HepG2 (cell line): ENCODE measurements at regions not wholly inside any gene's neighbourhood (a gene's known extent, or its start where the extent isn't known, plus 50 kb on each side); places are given as distances from the start of the nearest gene placed in this dataset.

Experiments
- ATAC-seq: fragments of 200-7000 bp; cut with Tn5 transposase; 3 replicates; pipeline ENCODE4 v1.9.1; 2020; ENCODE audit warnings: mild to moderate bottlenecking, moderate library complexity
- BruUV-seq: library from RNA; stranded (reverse); fragments of 400-500 nt; replicated peaks from 2 replicates; lab custom pipeline; 2021; lab: Mats Ljungman, UMichigan
- CTCF ChIA-PET: fragments of 300-600 bp; formaldehyde crosslinking; extraction: SDS; loops from one replicate; lab custom pipeline; 2021; ENCODE audit warnings: low total read pairs, inconsistent platforms, low intra/inter-chr PET ratio; lab: Yijun Ruan, JAX
- POLR2A ChIA-PET: fragments of 350-600 bp; sonication (Branson Sonifier 250); formaldehyde crosslinking; loops from one replicate; lab custom pipeline; 2020; ENCODE audit warnings: antibody characterized with exemption, inconsistent platforms; lab: Yijun Ruan, JAX
- DNase-seq: peaks from one replicate; pipeline ENCODE4 v3.0.0-alpha.2; 2015; ENCODE audit warnings: low spot score
- FAIRE-seq: peaks from 3 replicates; lab custom pipeline; 2011; peaks lifted over from hg19 to GRCh38; lab: Jason Lieb, UNC
- H2AFZ ChIP-seq: one replicate; pipeline ENCODE4 v1.6.1; 2011; ENCODE audit warnings: low read length, inconsistent platforms
- H3K27ac ChIP-seq: fragments of 300-600 bp; 3 replicates; pipeline ENCODE4 v1.8.0; 2011; ENCODE audit warnings: mixed run types, mild to moderate bottlenecking, mixed read lengths, low read length, inconsistent platforms; ENCODE audit not compliant: insufficient read depth; ENCODE audit errors: extremely low read length
- H3K27me3 ChIP-seq, 2 experiments: fragments of 200-600 bp in 1 of 2; 2 replicates in 1 of 2; 3 replicates in 1 of 2; pipeline versions ENCODE4 v1.6.0 to v1.8.0; 2011; ENCODE audit warnings: low read length in 2 of 2, mild to moderate bottlenecking in 2 of 2, moderate library complexity in 2 of 2, inconsistent platforms in 1 of 2; ENCODE audit not compliant: insufficient read depth in 2 of 2, control insufficient read depth in 1 of 2
- H3K36me3 ChIP-seq, 2 experiments: fragments of 200-600 bp in 1 of 2; replicated peaks in 1 of 2; 2 replicates in 1 of 2; 3 replicates in 1 of 2; pipeline versions ENCODE4 v1.5.1 to v1.8.0; 2011; ENCODE audit warnings: low read length in 2 of 2, inconsistent platforms in 1 of 2; ENCODE audit not compliant: insufficient read depth in 2 of 2, control insufficient read depth in 1 of 2
- H3K4me1 ChIP-seq: 2 replicates; pipeline ENCODE4 v1.5.1; 2012; ENCODE audit warnings: low read length, inconsistent platforms; ENCODE audit not compliant: insufficient read depth
- H3K4me2 ChIP-seq: 2 replicates; pipeline ENCODE4 v1.6.0; 2011; ENCODE audit warnings: low read depth, low read length, inconsistent platforms
- H3K4me3 ChIP-seq, 3 experiments: fragments of 200-600 bp in 1 of 3; sonication (generic), shearing (Covaris generic) in 1 of 3; replicated peaks in 1 of 3; 2 replicates each; pipeline ENCODE4 v1.5.1; 2011 to 2016; ENCODE audit warnings: low read length in 3 of 3, inconsistent platforms in 2 of 3, low read depth in 2 of 3, mild to moderate bottlenecking in 2 of 3, control low read depth in 1 of 3, mixed read lengths in 1 of 3; ENCODE audit not compliant: insufficient read depth in 1 of 3
- H3K79me2 ChIP-seq: one replicate; pipeline ENCODE4 v1.6.1; 2011; ENCODE audit warnings: low read length, inconsistent platforms; ENCODE audit not compliant: insufficient read depth
- H3K9ac ChIP-seq: 2 replicates; pipeline ENCODE4 v1.6.0; 2011; ENCODE audit warnings: mild to moderate bottlenecking, low read depth, low read length, inconsistent platforms; ENCODE audit not compliant: insufficient read depth
- H3K9me3 ChIP-seq: 2 replicates; pipeline ENCODE4 v1.5.1; 2012; ENCODE audit warnings: mild to moderate bottlenecking, low read length
- H4K20me1 ChIP-seq: 2 replicates; pipeline ENCODE4 v1.6.0; 2011; ENCODE audit warnings: inconsistent platforms, mild to moderate bottlenecking, low read length, moderate library complexity; ENCODE audit not compliant: insufficient read depth
- ARHGAP35 ChIP-seq: sonication (generic); formaldehyde crosslinking; IDR thresholded peaks from 2 replicates; pipeline ENCODE4 v1.9.0; 2022; ENCODE audit warnings: mild to moderate bottlenecking, inconsistent platforms, moderate library complexity, missing genetic modification reagents, borderline replicate concordance
- SIN3A ChIP-seq: IDR thresholded peaks from 2 replicates; pipeline ENCODE4 v1.6.1; 2011; ENCODE audit warnings: low read depth, mild to moderate bottlenecking, control low read depth, low read length, borderline replicate concordance
- TFAP4 ChIP-seq: sonication (generic); IDR thresholded peaks from 2 replicates; pipeline ENCODE4 v1.6.1; 2016; ENCODE audit warnings: low read depth, borderline replicate concordance
- ZFP37 ChIP-seq: sonication (generic); formaldehyde crosslinking; IDR thresholded peaks from 2 replicates; pipeline ENCODE4 v1.4.0; 2020; ENCODE audit warnings: missing genetic modification reagents, borderline replicate concordance
- ZNF264 ChIP-seq: sonication (generic); formaldehyde crosslinking; IDR thresholded peaks from 2 replicates; pipeline ENCODE4 v1.4.0; 2020; ENCODE audit warnings: missing genetic modification reagents
- ZNF530 ChIP-seq: sonication (generic); formaldehyde crosslinking; IDR thresholded peaks from 2 replicates; pipeline ENCODE4 v1.5.0; 2020; ENCODE audit warnings: low read depth, mild to moderate bottlenecking, missing genetic modification reagents
- ZNF558 ChIP-seq: sonication (generic); formaldehyde crosslinking; IDR thresholded peaks from 2 replicates; pipeline ENCODE4 v1.9.0; 2022; ENCODE audit warnings: mild to moderate bottlenecking, missing genetic modification reagents, borderline replicate concordance
- WGBS: methylation state at CpG from one replicate; pipeline ENCODE4 v1.1.6; 2017; ENCODE audit warnings: low lambda C conversion rate; 5-methylcytosine and 5-hydroxymethylcytosine counted together
- in situ Hi-C: cut with HindIII; loops from 2 replicates; pipeline ENCODE4 v1.10.0; 2017; ENCODE audit warnings: low pct_unique_long_range_greater_than_20kb; ENCODE audit not compliant: extremely low pct_ligation_motif_present
- intact Hi-C: fragments of 100-400 bp; cut with micrococcal nuclease; formaldehyde crosslinking; loops from one replicate; pipeline ENCODE4 v1.10.0; 2022; ENCODE audit not compliant: unreplicated experiment
- TF ChIP-seq, protein P1 (sequence below): sonication (generic); formaldehyde crosslinking; IDR thresholded peaks from 2 replicates; pipeline ENCODE4; 2020; ENCODE audit warnings: missing genetic modification reagents, mild to moderate bottlenecking, borderline replicate concordance
- TF ChIP-seq, protein P2 (sequence below): IDR thresholded peaks from 2 replicates; pipeline ENCODE4 v1.6.1; 2016

DNA sequence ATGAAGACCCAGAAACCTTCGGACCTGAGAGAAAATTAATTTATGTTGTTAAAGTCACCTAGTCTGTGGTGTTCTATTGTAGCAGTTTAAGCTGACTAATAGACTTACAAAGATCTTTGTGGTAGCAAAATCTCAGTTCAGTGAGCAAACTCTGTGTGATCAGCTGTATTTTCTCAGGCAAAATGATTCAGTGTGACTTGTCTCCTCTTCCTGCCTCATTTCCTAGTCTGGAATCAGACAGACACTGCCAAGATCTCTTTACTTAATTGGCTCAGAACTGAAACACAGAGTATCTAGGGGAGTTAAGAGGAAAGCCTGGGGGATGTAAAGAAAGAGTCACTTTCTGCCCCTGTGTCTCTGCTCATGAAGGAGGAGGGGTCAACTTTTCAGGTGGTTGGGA, 564.7 kb downstream of the KCNA4 start:
- Histone ChIP-seq H3K27me3 (no peaks in the 10 kb centered on the region), H3K27ac (no peak overlapping the region), H3K4me2 (no peak overlapping the region), H3K9me3 (no peaks in the 10 kb centered on the region), H3K9ac (no peak overlapping the region), H4K20me1 (no peaks in the 10 kb centered on the region), H3K4me1 (no peaks in the 10 kb centered on the region), H2AFZ (no peak overlapping the region), H3K4me3 (no peak overlapping the region), H3K36me3 (no peaks in the 10 kb centered on the region)
- no TSS peak for BruUV-seq
- FAIRE-seq (no peak), ATAC-seq (no peak)
- WGBS: 0% methylated on average over 1 of the region's 1 CpG
- intact Hi-C loops (no loop called here), in situ Hi-C loops (no loop called here)
- POLR2A ChIA-PET: no interaction called here
- CTCF ChIA-PET: no interaction called here
- no peak for TF ChIP-seq ZNF264 (CRISPR knock-in tag)
- TF ChIP-seq ARHGAP35 (CRISPR knock-in tag): no peak
- no peak for TF ChIP-seq ZNF530
- TF ChIP-seq, protein P1, sequence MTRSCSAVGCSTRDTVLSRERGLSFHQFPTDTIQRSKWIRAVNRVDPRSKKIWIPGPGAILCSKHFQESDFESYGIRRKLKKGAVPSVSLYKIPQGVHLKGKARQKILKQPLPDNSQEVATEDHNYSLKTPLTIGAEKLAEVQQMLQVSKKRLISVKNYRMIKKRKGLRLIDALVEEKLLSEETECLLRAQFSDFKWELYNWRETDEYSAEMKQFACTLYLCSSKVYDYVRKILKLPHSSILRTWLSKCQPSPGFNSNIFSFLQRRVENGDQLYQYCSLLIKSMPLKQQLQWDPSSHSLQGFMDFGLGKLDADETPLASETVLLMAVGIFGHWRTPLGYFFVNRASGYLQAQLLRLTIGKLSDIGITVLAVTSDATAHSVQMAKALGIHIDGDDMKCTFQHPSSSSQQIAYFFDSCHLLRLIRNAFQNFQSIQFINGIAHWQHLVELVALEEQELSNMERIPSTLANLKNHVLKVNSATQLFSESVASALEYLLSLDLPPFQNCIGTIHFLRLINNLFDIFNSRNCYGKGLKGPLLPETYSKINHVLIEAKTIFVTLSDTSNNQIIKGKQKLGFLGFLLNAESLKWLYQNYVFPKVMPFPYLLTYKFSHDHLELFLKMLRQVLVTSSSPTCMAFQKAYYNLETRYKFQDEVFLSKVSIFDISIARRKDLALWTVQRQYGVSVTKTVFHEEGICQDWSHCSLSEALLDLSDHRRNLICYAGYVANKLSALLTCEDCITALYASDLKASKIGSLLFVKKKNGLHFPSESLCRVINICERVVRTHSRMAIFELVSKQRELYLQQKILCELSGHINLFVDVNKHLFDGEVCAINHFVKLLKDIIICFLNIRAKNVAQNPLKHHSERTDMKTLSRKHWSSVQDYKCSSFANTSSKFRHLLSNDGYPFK (CRISPR knock-in tag): no peak
- TF ChIP-seq ZFP37 (CRISPR knock-in tag): no peak
- TF ChIP-seq ZNF558: no peak
- TF ChIP-seq, protein P2, sequence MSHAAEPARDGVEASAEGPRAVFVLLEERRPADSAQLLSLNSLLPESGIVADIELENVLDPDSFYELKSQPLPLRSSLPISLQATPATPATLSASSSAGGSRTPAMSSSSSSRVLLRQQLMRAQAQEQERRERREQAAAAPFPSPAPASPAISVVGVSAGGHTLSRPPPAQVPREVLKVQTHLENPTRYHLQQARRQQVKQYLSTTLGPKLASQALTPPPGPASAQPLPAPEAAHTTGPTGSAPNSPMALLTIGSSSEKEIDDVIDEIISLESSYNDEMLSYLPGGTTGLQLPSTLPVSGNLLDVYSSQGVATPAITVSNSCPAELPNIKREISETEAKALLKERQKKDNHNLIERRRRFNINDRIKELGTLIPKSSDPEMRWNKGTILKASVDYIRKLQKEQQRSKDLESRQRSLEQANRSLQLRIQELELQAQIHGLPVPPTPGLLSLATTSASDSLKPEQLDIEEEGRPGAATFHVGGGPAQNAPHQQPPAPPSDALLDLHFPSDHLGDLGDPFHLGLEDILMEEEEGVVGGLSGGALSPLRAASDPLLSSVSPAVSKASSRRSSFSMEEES (CRISPR knock-in tag): no peak
- no peak for TF ChIP-seq SIN3A
- no peak for TF ChIP-seq TFAP4
- TF ChIP-seq, all 625 proteins: peak for 0
- DNase-seq: no peak
- no peaks in the 10 kb centered on the region for H3K79me2 ChIP-seq
